CD14-positive monocyte (primary cell): ENCODE measurements at regions not wholly inside any gene's neighbourhood (a gene's known extent, or its start where the extent isn't known, plus 50 kb on each side); places are given as distances from the start of the nearest gene placed in this dataset.

Experiments
- DNase-seq, 3 donors: peaks; one replicate each; pipeline ENCODE4 v3.0.0-alpha.2; 2011 to 2022
- H2AFZ ChIP-seq: 2 replicates; pipeline ENCODE4 v1.6.0; 2012; ENCODE audit warnings: mild to moderate bottlenecking, low read depth, low read length, inconsistent platforms; ENCODE audit not compliant: insufficient read depth, poor library complexity, severe bottlenecking
- H3K27ac ChIP-seq, 2 donors: 1 replicate in 1 of 2; 2 replicates in 1 of 2; pipeline ENCODE4 v1.5.1; 2012 to 2013; ENCODE audit warnings: low read length in 2 of 2, control low read depth in 1 of 2, inconsistent platforms in 1 of 2, low read depth in 1 of 2, mild to moderate bottlenecking in 1 of 2
- H3K27me3 ChIP-seq, 2 donors: one replicate each; pipeline versions ENCODE4 v1.6.0 to v1.6.1; 2011 to 2013; ENCODE audit warnings: low read length in 2 of 2; ENCODE audit not compliant: control insufficient read depth in 2 of 2, insufficient read depth in 2 of 2
- H3K36me3 ChIP-seq, 2 donors: replicated peaks in 1 of 2; 1 replicate in 1 of 2; 2 replicates in 1 of 2; pipeline versions ENCODE4 v1.5.1 to v1.6.1; 2012 to 2013; ENCODE audit warnings: low read length in 2 of 2, control low read depth in 1 of 2, inconsistent platforms in 1 of 2, mild to moderate bottlenecking in 1 of 2; ENCODE audit not compliant: insufficient read depth in 2 of 2, control insufficient read depth in 1 of 2
- H3K4me1 ChIP-seq, 2 donors: 1 replicate in 1 of 2; 2 replicates in 1 of 2; pipeline versions ENCODE4 v1.5.1 to v1.6.1; 2012 to 2013; ENCODE audit warnings: low read length in 2 of 2, control low read depth in 1 of 2, inconsistent platforms in 1 of 2, mild to moderate bottlenecking in 1 of 2, moderate library complexity in 1 of 2; ENCODE audit not compliant: insufficient read depth in 2 of 2, control insufficient read depth in 1 of 2
- H3K4me2 ChIP-seq: replicated peaks from 2 replicates; pipeline ENCODE3; 2012; ENCODE audit warnings: low read length, moderate library complexity, mild to moderate bottlenecking; ENCODE audit not compliant: poor library complexity, severe bottlenecking; ENCODE audit errors: extremely low read depth
- H3K4me3 ChIP-seq, 3 experiments: fragments of 200-600 bp in 1 of 3; sonication (generic) in 1 of 3; replicated peaks in 1 of 3; 1 replicate in 2 of 3; 2 replicates in 1 of 3; pipeline ENCODE4 v1.5.1; 2011 to 2013; ENCODE audit warnings: low read length in 3 of 3, mild to moderate bottlenecking in 3 of 3, control low read depth in 2 of 3, low read depth in 2 of 3, inconsistent platforms in 1 of 3, moderate library complexity in 1 of 3
- H3K79me2 ChIP-seq: 2 replicates; pipeline ENCODE4 v1.6.0; 2012; ENCODE audit warnings: mild to moderate bottlenecking, control low read depth, inconsistent platforms, low read length, moderate library complexity; ENCODE audit not compliant: insufficient read depth
- H3K9ac ChIP-seq: 2 replicates; pipeline ENCODE4 v1.6.0; 2017; ENCODE audit warnings: low read length, mild to moderate bottlenecking; ENCODE audit not compliant: insufficient read depth, poor library complexity, severe bottlenecking
- H3K9me3 ChIP-seq, 2 donors: replicated peaks in 1 of 2; 1 replicate in 1 of 2; 2 replicates in 1 of 2; pipeline versions ENCODE4 v1.5.1 to v1.6.1; 2012 to 2013; ENCODE audit warnings: low read length in 2 of 2, control low read depth in 1 of 2; ENCODE audit not compliant: control insufficient read depth in 1 of 2, insufficient read depth in 1 of 2
- H4K20me1 ChIP-seq: 2 replicates; pipeline ENCODE4 v1.6.0; 2012; ENCODE audit warnings: mild to moderate bottlenecking, low read length, control low read depth, moderate library complexity; ENCODE audit not compliant: insufficient read depth
- H3K27ac Mint-ChIP-seq, 7 donors: one replicate each; pipeline ENCODE4 v1.8.0; 2020; ENCODE audit warnings: mild to moderate bottlenecking in 7 of 7, mixed read lengths in 7 of 7, moderate library complexity in 6 of 7, inconsistent platforms in 2 of 7
- H3K27me3 Mint-ChIP-seq, 3 donors: one replicate each; pipeline ENCODE4 v1.8.0; 2021 to 2022; ENCODE audit warnings: low read depth in 3 of 3, mild to moderate bottlenecking in 3 of 3, mixed read lengths in 3 of 3, moderate library complexity in 3 of 3, inconsistent platforms in 1 of 3
- H3K36me3 Mint-ChIP-seq, 2 donors: one replicate each; pipeline ENCODE4 v1.8.0; 2020; ENCODE audit warnings: mixed read lengths in 2 of 2, inconsistent platforms in 1 of 2, mild to moderate bottlenecking in 1 of 2
- H3K4me1 Mint-ChIP-seq: one replicate; pipeline ENCODE4 v1.8.0; 2020; ENCODE audit warnings: mild to moderate bottlenecking, mixed read lengths
- H3K4me3 Mint-ChIP-seq, 2 donors: one replicate each; pipeline ENCODE4 v1.8.0; 2020; ENCODE audit warnings: mild to moderate bottlenecking in 2 of 2, mixed read lengths in 2 of 2, moderate library complexity in 1 of 2
- H3K9me3 Mint-ChIP-seq, 7 donors: one replicate each; pipeline ENCODE4 v1.8.0; 2020 to 2022; ENCODE audit warnings: mixed read lengths in 7 of 7, mild to moderate bottlenecking in 6 of 7, moderate library complexity in 6 of 7, inconsistent platforms in 2 of 7
- CTCF ChIP-seq: fragments of 200-600 bp; IDR thresholded peaks from one replicate; pipeline ENCODE4 v1.8.0; 2022; ENCODE audit warnings: antibody characterized with exemption, mild to moderate bottlenecking
- WGBS: methylation state at CpG from one replicate; pipeline ENCODE4 v1.1.5; 2013; ENCODE audit warnings: missing lambda C conversion rate; ENCODE audit not compliant: insufficient coverage; 5-methylcytosine and 5-hydroxymethylcytosine counted together
- intact Hi-C, 2 donors: fragments of 100-400 bp; cut with micrococcal nuclease; formaldehyde crosslinking; loops; one replicate each; pipeline versions ENCODE4 v1.15.0 to v1.15.1; 2023

GRCh38 chrX:42119076-42119475 is 195.7 kb upstream of the CASK start:
- Histone ChIP-seq H3K36me3 (no peaks in the 10 kb centered on the region), H3K4me3 (no peak overlapping the region), H3K4me1 (no peaks in the 10 kb centered on the region), H4K20me1 (no peaks in the 10 kb centered on the region), H3K9me3 (no peaks in the 10 kb centered on the region), H3K27ac (no peak overlapping the region), H3K79me2 (no peaks in the 10 kb centered on the region), H3K4me2 (no peak overlapping the region), H2AFZ (no peak overlapping the region), H3K27me3 (no peaks in the 10 kb centered on the region), H3K9ac (no peak overlapping the region)
- WGBS, result no CpG with 5 or more reads among the region's 1 CpG
- no peak for DNase-seq
- H3K9me3 Mint-ChIP-seq, result peaks cover 0 to 2% (median 0%) of the 10 kb centered on the region in 7 donors
- no peak overlapping the region for H3K4me3 Mint-ChIP-seq
- H3K27ac Mint-ChIP-seq, result no peak overlapping the region
- H3K27me3 Mint-ChIP-seq, result peaks cover 0 to 2% (median under 1%) of the 10 kb centered on the region in 3 donors
- no peaks in the 10 kb centered on the region for H3K4me1 Mint-ChIP-seq
- TF ChIP-seq CTCF, result no peak
- intact Hi-C loops, result no loop called here
- no peaks in the 10 kb centered on the region for H3K36me3 Mint-ChIP-seq

GRCh38 chrX:42117318-42117717 is 194.0 kb upstream of the CASK start:
- WGBS, result no CpG with 5 or more reads among the region's 2 CpGs
- H3K36me3 Mint-ChIP-seq, result no peaks in the 10 kb centered on the region
- H3K27ac Mint-ChIP-seq, result no peak overlapping the region
- DNase-seq, result no peak
- H3K4me1 Mint-ChIP-seq, result no peaks in the 10 kb centered on the region
- H3K79me2 ChIP-seq, result no peaks in the 10 kb centered on the region
- H2AFZ ChIP-seq, result no peak overlapping the region
- H3K27me3 Mint-ChIP-seq, result peaks cover 0 to 4% (median 0%) of the 10 kb centered on the region in 3 donors
- H3K36me3 ChIP-seq, result no peaks in the 10 kb centered on the region
- H3K4me2 ChIP-seq, result no peak overlapping the region
- H3K4me3 Mint-ChIP-seq, result no peak overlapping the region
- peaks cover 0 to 4% (median 2%) of the 10 kb centered on the region in 7 donors for H3K9me3 Mint-ChIP-seq
- intact Hi-C loops, result no loop called here
- H3K9ac ChIP-seq, result no peak overlapping the region
- H3K4me1 ChIP-seq, result no peaks in the 10 kb centered on the region
- no peak overlapping the region for H3K4me3 ChIP-seq
- H4K20me1 ChIP-seq, result no peaks in the 10 kb centered on the region
- H3K27ac ChIP-seq, result no peak overlapping the region
- TF ChIP-seq CTCF, result no peak
- H3K27me3 ChIP-seq, result no peaks in the 10 kb centered on the region
- H3K9me3 ChIP-seq, result no peaks in the 10 kb centered on the region
